Spleen (tissue), 7 donors: ENCODE measurements at regions not wholly inside any gene's neighbourhood (a gene's known extent, or its start where the extent isn't known, plus 50 kb on each side); places are given as distances from the start of the nearest gene placed in this dataset.

Experiments used
- POLR2A ChIP-seq, 3 donors: fragments of 450-650 bp; IDR thresholded peaks; one replicate each; pipeline ENCODE4 v1.5.1; 2017; ENCODE audit warnings: antibody characterized with exemption in 3 of 3, mild to moderate bottlenecking in 1 of 3
- POLR2AphosphoS5 ChIP-seq, 3 donors: sonication (generic); formaldehyde crosslinking; IDR thresholded peaks; one replicate each; pipeline ENCODE4 v1.5.1; 2017; ENCODE audit warnings: antibody characterized with exemption in 3 of 3
- TF ChIP-seq, protein P1 (sequence below), 11 experiments: fragments of 200-600 bp in 7 of 11; fragments of 450-650 bp in 4 of 11; sonication (generic) in 4 of 11; IDR thresholded peaks in 8 of 11; conservative IDR thresholded peaks in 3 of 11; 1 replicate in 7 of 11; 2 replicates in 4 of 11; pipeline versions ENCODE4 v1.4.0 to v1.8.0; 2016 to 2021; ENCODE audit warnings: antibody characterized with exemption in 11 of 11, inconsistent platforms in 4 of 11, mild to moderate bottlenecking in 1 of 11
- donor health status: DM: no; HTN: no; CAD: no; lungs with moderate emphysema.
- donor health status: DM: no; HTN: no; CAD: no.
- donor health status: DM: no; HTN: no; CAD: no.

DNA sequence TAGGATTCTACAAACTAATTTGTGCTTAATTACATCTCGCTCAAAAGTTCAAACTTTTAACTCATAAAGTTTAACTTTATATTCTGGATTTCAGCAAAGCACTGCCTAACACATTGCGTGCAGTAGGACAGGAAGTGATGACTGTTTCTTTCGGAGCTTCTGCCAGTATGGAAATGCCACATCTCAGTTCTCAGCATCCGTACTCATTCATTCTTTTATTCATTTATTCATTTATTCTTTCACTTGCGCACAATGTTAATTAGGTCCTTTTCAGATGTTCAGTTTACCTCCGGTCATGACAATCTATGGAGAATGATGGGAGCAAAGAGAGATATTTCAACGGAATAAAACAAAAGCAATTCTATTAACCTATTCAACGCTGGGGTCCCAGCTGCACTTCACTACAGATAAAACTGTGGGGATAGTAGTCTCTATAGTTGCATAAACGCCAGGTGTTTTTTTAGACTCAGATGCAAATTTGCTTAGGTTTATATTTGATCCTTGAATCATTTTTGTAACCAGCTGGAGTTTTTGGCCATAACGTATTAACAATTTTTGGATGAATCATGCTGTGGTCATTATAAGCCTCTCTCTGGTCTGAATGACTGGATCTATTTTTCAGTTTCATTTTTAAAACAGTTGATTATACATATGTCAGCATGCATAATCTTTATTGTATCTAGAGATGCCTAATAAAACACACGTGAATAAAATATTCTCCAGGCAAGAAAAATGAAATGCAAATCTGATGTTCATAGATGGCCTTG is 143.9 kb downstream of the KCNJ2 start:
- TF ChIP-seq POLR2AphosphoS5 (IDR thresholded peaks at IDR 0.05) (no peak), POLR2A (IDR thresholded peaks at IDR 0.05) (no peak)
- TF ChIP-seq, protein P1, sequence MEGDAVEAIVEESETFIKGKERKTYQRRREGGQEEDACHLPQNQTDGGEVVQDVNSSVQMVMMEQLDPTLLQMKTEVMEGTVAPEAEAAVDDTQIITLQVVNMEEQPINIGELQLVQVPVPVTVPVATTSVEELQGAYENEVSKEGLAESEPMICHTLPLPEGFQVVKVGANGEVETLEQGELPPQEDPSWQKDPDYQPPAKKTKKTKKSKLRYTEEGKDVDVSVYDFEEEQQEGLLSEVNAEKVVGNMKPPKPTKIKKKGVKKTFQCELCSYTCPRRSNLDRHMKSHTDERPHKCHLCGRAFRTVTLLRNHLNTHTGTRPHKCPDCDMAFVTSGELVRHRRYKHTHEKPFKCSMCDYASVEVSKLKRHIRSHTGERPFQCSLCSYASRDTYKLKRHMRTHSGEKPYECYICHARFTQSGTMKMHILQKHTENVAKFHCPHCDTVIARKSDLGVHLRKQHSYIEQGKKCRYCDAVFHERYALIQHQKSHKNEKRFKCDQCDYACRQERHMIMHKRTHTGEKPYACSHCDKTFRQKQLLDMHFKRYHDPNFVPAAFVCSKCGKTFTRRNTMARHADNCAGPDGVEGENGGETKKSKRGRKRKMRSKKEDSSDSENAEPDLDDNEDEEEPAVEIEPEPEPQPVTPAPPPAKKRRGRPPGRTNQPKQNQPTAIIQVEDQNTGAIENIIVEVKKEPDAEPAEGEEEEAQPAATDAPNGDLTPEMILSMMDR (IDR thresholded peaks at IDR 0.05 in 8 of 11, conservative IDR thresholded peaks at IDR 0.05 in 3 of 11) = no peak
